ENCODE measurements at regions not wholly inside any gene's neighbourhood (a gene's known extent, or its start where the extent isn't known, plus 50 kb on each side); places are given as distances from the start of the nearest gene placed in this dataset.

- no peak for TF ChIP-seq POLR2AphosphoS5 (IDR thresholded peaks at IDR 0.05; ENCODE audit: low read depth)
- no peak for TF ChIP-seq GABPA (IDR thresholded peaks at IDR 0.05; ENCODE audit: low read depth)
- no peak for TF ChIP-seq SPI1 (IDR thresholded peaks at IDR 0.05; ENCODE audit: borderline replicate concordance, low read depth)
- no peak for TF ChIP-seq CTCF (IDR thresholded peaks at IDR 0.05; ENCODE audit: insufficient read depth, low read length)
- TF ChIP-seq, protein P1, sequence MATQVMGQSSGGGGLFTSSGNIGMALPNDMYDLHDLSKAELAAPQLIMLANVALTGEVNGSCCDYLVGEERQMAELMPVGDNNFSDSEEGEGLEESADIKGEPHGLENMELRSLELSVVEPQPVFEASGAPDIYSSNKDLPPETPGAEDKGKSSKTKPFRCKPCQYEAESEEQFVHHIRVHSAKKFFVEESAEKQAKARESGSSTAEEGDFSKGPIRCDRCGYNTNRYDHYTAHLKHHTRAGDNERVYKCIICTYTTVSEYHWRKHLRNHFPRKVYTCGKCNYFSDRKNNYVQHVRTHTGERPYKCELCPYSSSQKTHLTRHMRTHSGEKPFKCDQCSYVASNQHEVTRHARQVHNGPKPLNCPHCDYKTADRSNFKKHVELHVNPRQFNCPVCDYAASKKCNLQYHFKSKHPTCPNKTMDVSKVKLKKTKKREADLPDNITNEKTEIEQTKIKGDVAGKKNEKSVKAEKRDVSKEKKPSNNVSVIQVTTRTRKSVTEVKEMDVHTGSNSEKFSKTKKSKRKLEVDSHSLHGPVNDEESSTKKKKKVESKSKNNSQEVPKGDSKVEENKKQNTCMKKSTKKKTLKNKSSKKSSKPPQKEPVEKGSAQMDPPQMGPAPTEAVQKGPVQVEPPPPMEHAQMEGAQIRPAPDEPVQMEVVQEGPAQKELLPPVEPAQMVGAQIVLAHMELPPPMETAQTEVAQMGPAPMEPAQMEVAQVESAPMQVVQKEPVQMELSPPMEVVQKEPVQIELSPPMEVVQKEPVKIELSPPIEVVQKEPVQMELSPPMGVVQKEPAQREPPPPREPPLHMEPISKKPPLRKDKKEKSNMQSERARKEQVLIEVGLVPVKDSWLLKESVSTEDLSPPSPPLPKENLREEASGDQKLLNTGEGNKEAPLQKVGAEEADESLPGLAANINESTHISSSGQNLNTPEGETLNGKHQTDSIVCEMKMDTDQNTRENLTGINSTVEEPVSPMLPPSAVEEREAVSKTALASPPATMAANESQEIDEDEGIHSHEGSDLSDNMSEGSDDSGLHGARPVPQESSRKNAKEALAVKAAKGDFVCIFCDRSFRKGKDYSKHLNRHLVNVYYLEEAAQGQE (IDR thresholded peaks at IDR 0.05; ENCODE audit: insufficient replicate concordance, low read depth), result no peak
- no peak overlapping the region for H3K27ac ChIP-seq (replicated peaks)
- no peaks in the 10 kb centered on the region for H3K27me3 ChIP-seq (ENCODE audit: insufficient read depth, poor library complexity, severe bottlenecking)
- H3K4me3 ChIP-seq (replicated peaks; ENCODE audit: insufficient read depth, low read length), result no peak overlapping the region
- no peak for DNase-seq (ENCODE audit: low read depth in 1 of 2, low spot score in 1 of 2)
Measured at GRCh38 chr6:155887421-155887820, 431.8 kb upstream of the NOX3 start.

DNA sequence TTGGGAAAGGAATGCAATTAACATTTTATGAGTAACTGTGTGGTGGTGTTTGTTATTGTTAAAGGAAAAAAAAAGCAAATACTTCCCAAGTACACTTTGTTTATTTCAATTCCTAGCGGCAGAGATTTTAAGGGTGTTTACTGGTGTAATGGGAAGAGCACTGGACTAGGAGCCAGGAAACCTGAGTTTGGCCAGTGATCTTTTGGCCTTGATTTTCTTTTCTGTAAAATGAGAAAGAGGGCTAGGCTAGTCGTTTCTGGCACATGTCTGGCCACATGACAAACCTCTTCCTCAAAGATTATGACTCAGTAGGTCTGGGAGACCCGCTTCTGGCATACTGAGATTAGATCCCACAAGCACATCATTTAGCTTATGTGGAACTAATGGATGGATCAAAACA, 428.1 kb upstream of the NOX3 start:
- TF ChIP-seq POLR2AphosphoS5 (IDR thresholded peaks at IDR 0.05; ENCODE audit: low read depth) (no peak), SPI1 (IDR thresholded peaks at IDR 0.05; ENCODE audit: borderline replicate concordance, low read depth) (no peak), GABPA (IDR thresholded peaks at IDR 0.05; ENCODE audit: low read depth) (no peak), CTCF (IDR thresholded peaks at IDR 0.05; ENCODE audit: insufficient read depth, low read length) (no peak)
- TF ChIP-seq, protein P1 (IDR thresholded peaks at IDR 0.05; ENCODE audit: insufficient replicate concordance, low read depth), result no peak
- no peak overlapping the region for H3K4me3 ChIP-seq (replicated peaks; ENCODE audit: insufficient read depth, low read length)
- DNase-seq (ENCODE audit: low read depth in 1 of 2, low spot score in 1 of 2), result no peak
- no peaks in the 10 kb centered on the region for H3K27me3 ChIP-seq (ENCODE audit: insufficient read depth, poor library complexity, severe bottlenecking)
- no peak overlapping the region for H3K27ac ChIP-seq (replicated peaks)

GRCh38 chr6:155883334-155883731, 427.7 kb upstream of the NOX3 start:
- no peak for TF ChIP-seq POLR2AphosphoS5 (IDR thresholded peaks at IDR 0.05; ENCODE audit: low read depth)
- no peak for TF ChIP-seq CTCF (IDR thresholded peaks at IDR 0.05; ENCODE audit: insufficient read depth, low read length)
- no peak for TF ChIP-seq GABPA (IDR thresholded peaks at IDR 0.05; ENCODE audit: low read depth)
- no peak for TF ChIP-seq SPI1 (IDR thresholded peaks at IDR 0.05; ENCODE audit: borderline replicate concordance, low read depth)
- TF ChIP-seq, protein P1 (IDR thresholded peaks at IDR 0.05; ENCODE audit: insufficient replicate concordance, low read depth), result no peak
- Histone ChIP-seq H3K27ac (replicated peaks) (no peak overlapping the region), H3K4me3 (replicated peaks; ENCODE audit: insufficient read depth, low read length) (no peak overlapping the region), H3K27me3 (ENCODE audit: insufficient read depth, poor library complexity, severe bottlenecking) (no peaks in the 10 kb centered on the region)
- no peak for DNase-seq (ENCODE audit: low read depth in 1 of 2, low spot score in 1 of 2)
